ENCODE measurements at regions not wholly inside any gene's neighbourhood (a gene's known extent, or its start where the extent isn't known, plus 50 kb on each side); places are given as distances from the start of the nearest gene placed in this dataset.

GRCh38 chr2:66702301-66702700 lies 267.4 kb downstream of the MEIS1 start:
- no peak for TF ChIP-seq CTCF (IDR thresholded peaks at IDR 0.05)

GRCh38 chr2:66704786-66705185 lies 269.9 kb downstream of the MEIS1 start:
- intact Hi-C loops (cut with DNase I): no loop called here
- H3K36me3 ChIP-seq: no peaks in the 10 kb centered on the region

More at GRCh38 chr2:66702301-66702700, 267.4 kb downstream of the MEIS1 start:
- H3K27me3 ChIP-seq: peaks cover 0 to 6% (median 0%) of the 10 kb centered on the region in 7 donors
- no peaks in the 10 kb centered on the region for H3K36me3 ChIP-seq
- no peak overlapping the region for H3K4me3 ChIP-seq
- H3K4me1 ChIP-seq: no peaks in the 10 kb centered on the region
- 59 to 64% methylated on average over 6 of the region's 6 CpGs for WGBS, 2 donors
- H3K9me3 ChIP-seq: no peaks in the 10 kb centered on the region
- H3K27ac ChIP-seq: no peak overlapping the region
- intact Hi-C loops (cut with DNase I): no loop called here
- DNase-seq: no peak
- no peak for ATAC-seq

GRCh38 chr2:66714610-66715009 lies 279.7 kb downstream of the MEIS1 start:
- WGBS, 2 donors: 55 to 79% methylated on average over 1 of the region's 1 CpG
- no peak overlapping the region for H3K27ac ChIP-seq
- peaks cover 0 to 5% (median 0%) of the 10 kb centered on the region in 7 donors for H3K27me3 ChIP-seq
- no peak for DNase-seq
- TF ChIP-seq CTCF (IDR thresholded peaks at IDR 0.05): no peak
- no peaks in the 10 kb centered on the region for H3K4me1 ChIP-seq
- intact Hi-C loops (cut with DNase I): no loop called here
- H3K9me3 ChIP-seq: no peaks in the 10 kb centered on the region
- no peaks in the 10 kb centered on the region for H3K36me3 ChIP-seq
- no peak for ATAC-seq
- no peak overlapping the region for H3K4me3 ChIP-seq

More at GRCh38 chr2:66704786-66705185, 269.9 kb downstream of the MEIS1 start:
- no peak for ATAC-seq
- H3K27ac ChIP-seq: no peak overlapping the region
- no peaks in the 10 kb centered on the region for H3K4me1 ChIP-seq
- DNase-seq: no peak
- H3K9me3 ChIP-seq: no peaks in the 10 kb centered on the region
- no peak for TF ChIP-seq CTCF (IDR thresholded peaks at IDR 0.05)
- peaks cover 0 to 3% (median 0%) of the 10 kb centered on the region in 7 donors for H3K27me3 ChIP-seq
- H3K4me3 ChIP-seq: no peak overlapping the region

- ATAC-seq: no peak
- intact Hi-C loops (cut with DNase I): no loop called here
- 64 to 66% methylated on average over 5 of the region's 5 CpGs for WGBS, 2 donors
Measured at GRCh38 chr2:66717218-66717905, 282.4 kb downstream of the MEIS1 start.

More at GRCh38 chr2:66717218-66717905, 282.4 kb downstream of the MEIS1 start:
- H3K4me1 ChIP-seq: no peaks in the 10 kb centered on the region
- no peak for DNase-seq
- no peak overlapping the region for H3K27ac ChIP-seq
- no peak overlapping the region for H3K4me3 ChIP-seq
- no peaks in the 10 kb centered on the region for H3K9me3 ChIP-seq
- TF ChIP-seq CTCF (IDR thresholded peaks at IDR 0.05): no peak
- no peaks in the 10 kb centered on the region for H3K36me3 ChIP-seq
- peaks cover 0 to 5% (median 0%) of the 10 kb centered on the region in 7 donors for H3K27me3 ChIP-seq
